GM12878 (cell line): ENCODE measurements at regions not wholly inside any gene's neighbourhood (a gene's known extent, or its start where the extent isn't known, plus 50 kb on each side); places are given as distances from the start of the nearest gene placed in this dataset.
A peak's percentile ranks its signal among the peaks of the same experiment; 100 is the strongest.

ENCODE experiments used
- ATAC-seq: fragments of 200-7000 bp; cut with Tn5 transposase; 3 replicates; pipeline ENCODE4 v1.9.1; 2020; ENCODE audit warnings: mild to moderate bottlenecking, moderate library complexity
- BruUV-seq: library from RNA; stranded (reverse); fragments of 400-500 nt; replicated peaks from 2 replicates; lab custom pipeline; 2021; lab: Mats Ljungman, UMichigan
- CTCF ChIA-PET: fragments of 300-600 bp; sonication (Branson Sonifier 250); formaldehyde crosslinking; extraction: SDS; loops from one replicate; lab custom pipeline; 2021; ENCODE audit warnings: inconsistent platforms; lab: Yijun Ruan, JAX
- POLR2A ChIA-PET: fragments of 350-600 bp; formaldehyde crosslinking; extraction: SDS; loops from one replicate; lab custom pipeline; 2021; ENCODE audit warnings: inconsistent platforms; lab: Charles Lee
- RAD21 ChIA-PET: fragments of 300-600 bp; sonication (Branson Sonifier 250); formaldehyde crosslinking; loops from one replicate; lab custom pipeline; 2023; ENCODE audit warnings: antibody characterized with exemption; ENCODE audit not compliant: unreplicated experiment; lab: Charles Lee
- SMC1A ChIA-PET: fragments of 300-600 bp; sonication (Branson Sonifier 250); formaldehyde crosslinking; loops from one replicate; lab custom pipeline; 2023; ENCODE audit not compliant: unreplicated experiment, uncharacterized antibody; lab: Charles Lee
- DNase-seq: peaks from one replicate; pipeline ENCODE4 v3.0.0-alpha.2; 2011; ENCODE audit warnings: low read depth, low spot score
- FAIRE-seq: peaks from 3 replicates; lab custom pipeline; 2011; peaks lifted over from hg19 to GRCh38; lab: Jason Lieb, UNC
- H2AFZ ChIP-seq: 2 replicates; pipeline ENCODE4 v1.6.0; 2011; ENCODE audit warnings: low read depth, low read length, control low read depth; ENCODE audit not compliant: control insufficient read depth
- H3K27ac ChIP-seq: 2 replicates; pipeline ENCODE4 v1.5.1; 2011; ENCODE audit warnings: control low read depth; ENCODE audit not compliant: control insufficient read depth, insufficient read depth
- H3K27me3 ChIP-seq, 2 experiments: replicated peaks in 1 of 2; 2 replicates each; pipeline versions ENCODE4 v1.6.0 to v1.6.1; 2011; ENCODE audit warnings: low read length in 1 of 2; ENCODE audit not compliant: control insufficient read depth in 2 of 2, insufficient read depth in 2 of 2
- H3K36me3 ChIP-seq, 2 experiments: 2 replicates each; pipeline ENCODE4 v1.5.1; 2011; ENCODE audit warnings: low read length in 1 of 2; ENCODE audit not compliant: control insufficient read depth in 2 of 2, insufficient read depth in 2 of 2
- H3K4me1 ChIP-seq: 2 replicates; pipeline ENCODE4 v1.6.1; 2011; ENCODE audit warnings: mild to moderate bottlenecking, low read length, moderate library complexity, mixed read lengths; ENCODE audit not compliant: control insufficient read depth, insufficient read depth
- H3K4me2 ChIP-seq: 2 replicates; pipeline ENCODE4 v1.6.0; 2011; ENCODE audit warnings: control low read depth; ENCODE audit not compliant: control insufficient read depth, insufficient read depth
- H3K4me3 ChIP-seq: fragments of 200-600 bp; sonication (generic); 2 replicates; pipeline ENCODE4 v1.5.1; 2016
- H3K79me2 ChIP-seq: 2 replicates; pipeline ENCODE4 v1.6.0; 2011; ENCODE audit warnings: low read length; ENCODE audit not compliant: control insufficient read depth, insufficient read depth
- H3K9ac ChIP-seq: 2 replicates; pipeline ENCODE4 v1.8.0; 2011; ENCODE audit warnings: low read length, control low read depth, mixed read lengths; ENCODE audit not compliant: control insufficient read depth, insufficient read depth
- H3K9me3 ChIP-seq: replicated peaks from 3 replicates; pipeline ENCODE4 v1.5.1; 2011; ENCODE audit warnings: mild to moderate bottlenecking, low read length; ENCODE audit not compliant: control insufficient read depth, insufficient read depth
- H4K20me1 ChIP-seq: 2 replicates; pipeline ENCODE4 v1.6.0; 2011; ENCODE audit not compliant: control insufficient read depth, insufficient read depth
- BCL3 ChIP-seq: IDR thresholded peaks from 2 replicates; pipeline ENCODE4 v1.6.1; 2011; ENCODE audit warnings: borderline replicate concordance, low read depth, mild to moderate bottlenecking, moderate library complexity, low read length; ENCODE audit not compliant: insufficient read depth, poor library complexity, severe bottlenecking
- BCLAF1 ChIP-seq: fragments of 450-650 bp; IDR thresholded peaks from 2 replicates; pipeline ENCODE4 v1.6.1; 2017; ENCODE audit warnings: antibody characterized with exemption, mild to moderate bottlenecking, moderate library complexity
- KAT2A ChIP-seq: conservative IDR thresholded peaks from 2 replicates; pipeline ENCODE4 v1.6.1; 2011; ENCODE audit warnings: low read depth, low read length; ENCODE audit not compliant: control insufficient read depth
- SMARCA5 ChIP-seq: fragments of 450-650 bp; IDR thresholded peaks from 2 replicates; pipeline ENCODE4 v1.6.1; 2017; ENCODE audit warnings: mild to moderate bottlenecking
- SPI1 ChIP-seq: IDR thresholded peaks from 2 replicates; pipeline ENCODE4 v1.6.1; 2011; ENCODE audit warnings: low read depth, mild to moderate bottlenecking, low read length, moderate library complexity, borderline replicate concordance; ENCODE audit not compliant: insufficient read depth
- ZBTB33 ChIP-seq: fragments of 450-650 bp; IDR thresholded peaks from 2 replicates; pipeline ENCODE4 v1.6.1; 2017; ENCODE audit warnings: mild to moderate bottlenecking
- ZBTB4 ChIP-seq: fragments of 450-650 bp; formaldehyde crosslinking; IDR thresholded peaks from 2 replicates; pipeline ENCODE4 v1.4.0; 2022; ENCODE audit warnings: mild to moderate bottlenecking, moderate library complexity
- WGBS: methylation state at CpG from one replicate; pipeline ENCODE4 v1.1.6; 2016; ENCODE audit warnings: low lambda C conversion rate; ENCODE audit not compliant: insufficient replicate concordance, insufficient coverage; ENCODE audit errors: missing lambda C conversion rate; 5-methylcytosine and 5-hydroxymethylcytosine counted together
- in situ Hi-C: fragments of 300-500 bp; cut with MboI; formaldehyde crosslinking; loops from 9 replicates; pipeline ENCODE4 v1.14.3; 2018; ENCODE audit warnings: mixed read lengths
- intact Hi-C: fragments of 100-400 bp; cut with micrococcal nuclease; formaldehyde crosslinking; loops from one replicate; pipeline ENCODE4 v1.14.2; 2022; ENCODE audit not compliant: unreplicated experiment

- ChIA-PET POLR2A (interaction anchor here (0.6 to 1.0 kb wide), 2 partner anchors 522 to 666 kb away, joined by 4 to 6 read pairs; no protein-coding TSS in a partner anchor), SMC1A (interaction anchor here (0.7 to 5.3 kb wide), 24 partner anchors 10 to 803 kb away, joined by 3 to 19 read pairs (median 4); no protein-coding TSS in a partner anchor), RAD21 (interaction anchor here (0.7 to 2.2 kb wide), 20 partner anchors 8 to 878 kb away, joined by 3 to 30 read pairs (median 4); partner anchors contain the start of gene IVNS1ABP)
- whole genome bisulfite sequencing, result 2% methylated on average over 4 of the region's 4 CpGs
- H3K4me2 ChIP-seq, result no peak overlapping the region
- H3K4me1 ChIP-seq, result no peaks in the 10 kb centered on the region
- H4K20me1 ChIP-seq, result no peaks in the 10 kb centered on the region
- H2AFZ ChIP-seq, result no peak overlapping the region
- in situ Hi-C loops, result no loop called here
- no peak overlapping the region for H3K27ac ChIP-seq
- ATAC-seq, result peak; percentile 41
- no peak overlapping the region for H3K4me3 ChIP-seq
- no peaks in the 10 kb centered on the region for H3K9me3 ChIP-seq
- H3K9ac ChIP-seq, result no peak overlapping the region
- no TSS peak for BruUV-seq
- no peaks in the 10 kb centered on the region for H3K79me2 ChIP-seq
- intact Hi-C loops, result loop anchor here (2.0 to 10.0 kb wide), 2 partner anchors 366 to 696 kb away; no protein-coding TSS in a partner anchor
- TF ChIP-seq BCLAF1, result no peak
- TF ChIP-seq BCL3, result no peak
- 0 out of 2 replicates have a peak, but pooled peaks have one; percentile 31 for TF ChIP-seq SPI1
- TF ChIP-seq ZBTB33, result no peak
- TF ChIP-seq SMARCA5, result no peak
- TF ChIP-seq KAT2A, result no peak
- TF ChIP-seq ZBTB4, result no peak
- TF ChIP-seq, all 136 proteins: peak for 1
- FAIRE-seq, result no peak
- H3K36me3 ChIP-seq, result no peaks in the 10 kb centered on the region
- no peak for DNase-seq
- CTCF ChIA-PET, result interaction anchor here (0.5 to 3.8 kb wide), 39 partner anchors 9 to 875 kb away, joined by 3 to 48 read pairs (median 3); partner anchors contain the start of gene IVNS1ABP
- no peaks in the 10 kb centered on the region; a peak in 1 of 4 replicates for H3K27me3 ChIP-seq
These were observed 53.7 kb upstream of the HMCN1 start for GRCh38 chr1:185680453-185680852.
